ENCODE measurements at regions not wholly inside any gene's neighbourhood (a gene's known extent, or its start where the extent isn't known, plus 50 kb on each side); places are given as distances from the start of the nearest gene placed in this dataset.

GRCh38 chr7:33816106-33816505 lies 89.2 kb upstream of the BMPER start:
- ChIA-PET CTCF (no interaction called here), POLR2A (no interaction called here)
- H3K4me2 ChIP-seq (replicated peaks; ENCODE audit: low read depth, low read length, poor library complexity, severe bottlenecking): no peak overlapping the region
- H3K27me3 ChIP-seq (replicated peaks in 1 of 4; ENCODE audit: control extremely low read depth in 1 of 4, control insufficient read depth in 3 of 4, insufficient read depth in 4 of 4, low read length in 3 of 4): no peaks in the 10 kb centered on the region
- no peaks in the 10 kb centered on the region for H3K79me2 ChIP-seq (ENCODE audit: control insufficient read depth, insufficient read depth, low read length)
- Mint-ChIP-seq H3K27me3 (peaks cover 9% of the 10 kb centered on the region), H3K4me1 (no peaks in the 10 kb centered on the region), H3K9me3 (ENCODE audit: insufficient read depth) (peaks cover 2% of the 10 kb centered on the region), H3K4me3 (no peak overlapping the region), H3K27ac (no peak overlapping the region)
- H3K4me1 ChIP-seq (ENCODE audit: control insufficient read depth in 2 of 2, insufficient read depth in 2 of 2, low read length in 2 of 2): no peaks in the 10 kb centered on the region
- H3K36me3 ChIP-seq (replicated peaks in 1 of 2; ENCODE audit: control extremely low read depth in 1 of 2, control insufficient read depth in 1 of 2, extremely low read depth in 1 of 2, insufficient read depth in 2 of 2, low read length in 1 of 2): no peaks in the 10 kb centered on the region
- no peaks in the 10 kb centered on the region for H4K20me1 ChIP-seq (ENCODE audit: control insufficient read depth, insufficient read depth, low read length, poor library complexity, severe bottlenecking)
- TF ChIP-seq, protein P1, sequence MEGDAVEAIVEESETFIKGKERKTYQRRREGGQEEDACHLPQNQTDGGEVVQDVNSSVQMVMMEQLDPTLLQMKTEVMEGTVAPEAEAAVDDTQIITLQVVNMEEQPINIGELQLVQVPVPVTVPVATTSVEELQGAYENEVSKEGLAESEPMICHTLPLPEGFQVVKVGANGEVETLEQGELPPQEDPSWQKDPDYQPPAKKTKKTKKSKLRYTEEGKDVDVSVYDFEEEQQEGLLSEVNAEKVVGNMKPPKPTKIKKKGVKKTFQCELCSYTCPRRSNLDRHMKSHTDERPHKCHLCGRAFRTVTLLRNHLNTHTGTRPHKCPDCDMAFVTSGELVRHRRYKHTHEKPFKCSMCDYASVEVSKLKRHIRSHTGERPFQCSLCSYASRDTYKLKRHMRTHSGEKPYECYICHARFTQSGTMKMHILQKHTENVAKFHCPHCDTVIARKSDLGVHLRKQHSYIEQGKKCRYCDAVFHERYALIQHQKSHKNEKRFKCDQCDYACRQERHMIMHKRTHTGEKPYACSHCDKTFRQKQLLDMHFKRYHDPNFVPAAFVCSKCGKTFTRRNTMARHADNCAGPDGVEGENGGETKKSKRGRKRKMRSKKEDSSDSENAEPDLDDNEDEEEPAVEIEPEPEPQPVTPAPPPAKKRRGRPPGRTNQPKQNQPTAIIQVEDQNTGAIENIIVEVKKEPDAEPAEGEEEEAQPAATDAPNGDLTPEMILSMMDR (IDR thresholded peaks at IDR 0.05): no peak
- no peak for TF ChIP-seq EZH2 (IDR thresholded peaks at IDR 0.05; ENCODE audit: borderline replicate concordance, insufficient read depth, low read depth, low read length, poor library complexity, severe bottlenecking)
- DNase-seq (no peak), ATAC-seq (ENCODE audit: low read depth) (no peak)
- no peak overlapping the region for H2AFZ ChIP-seq (ENCODE audit: insufficient read depth, low read depth, low read length, poor library complexity, severe bottlenecking)
- H3K4me3 ChIP-seq (ENCODE audit: control extremely low read depth in 1 of 5, extremely low read depth in 1 of 5, insufficient read depth in 1 of 5, low read depth in 2 of 5, low read length in 4 of 5): no peak overlapping the region
- no peak overlapping the region for H3K27ac ChIP-seq (ENCODE audit: low read length in 2 of 2)
- H3K9ac ChIP-seq (ENCODE audit: low read length): no peak overlapping the region
- intact Hi-C loops (cut with micrococcal nuclease): no loop called here
- H3K9me3 ChIP-seq (ENCODE audit: control extremely low read depth in 1 of 3, control insufficient read depth in 2 of 3, insufficient read depth in 1 of 3, low read length in 2 of 3): no peaks in the 10 kb centered on the region

DNA sequence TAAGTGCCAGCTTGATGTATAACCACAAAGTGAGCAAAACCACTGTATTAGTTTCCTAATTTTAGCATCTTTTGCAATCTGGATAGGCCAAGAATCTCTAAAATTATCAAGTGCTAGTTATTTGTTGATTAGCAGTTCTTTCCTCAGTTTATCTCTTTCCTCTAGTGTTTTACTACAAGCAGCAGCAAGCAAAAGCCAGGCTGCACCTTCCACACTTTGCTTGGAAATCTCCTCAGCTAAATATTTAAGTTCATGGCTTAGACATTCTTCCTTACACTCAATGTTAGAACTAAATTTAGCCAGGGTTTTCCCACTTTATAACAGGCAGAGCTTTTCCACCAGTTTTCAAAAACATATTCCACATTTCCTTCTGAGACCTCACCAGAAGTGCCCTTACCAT lies 85.7 kb upstream of the BMPER start:
- H3K4me2 ChIP-seq (replicated peaks; ENCODE audit: low read depth, low read length, poor library complexity, severe bottlenecking): no peak overlapping the region
- H3K9me3 ChIP-seq (ENCODE audit: control extremely low read depth in 1 of 3, control insufficient read depth in 2 of 3, insufficient read depth in 1 of 3, low read length in 2 of 3): peaks cover 0 to 3% (median 0%) of the 10 kb centered on the region in 3 donors
- H3K27ac ChIP-seq (ENCODE audit: low read length in 2 of 2): no peak overlapping the region
- intact Hi-C loops (cut with micrococcal nuclease): no loop called here
- H3K9ac ChIP-seq (ENCODE audit: low read length): no peak overlapping the region
- peaks cover 9% of the 10 kb centered on the region for H3K27me3 Mint-ChIP-seq
- H3K9me3 Mint-ChIP-seq (ENCODE audit: insufficient read depth): peaks cover 2% of the 10 kb centered on the region
- ChIA-PET CTCF (no interaction called here), POLR2A (no interaction called here)
- DNase-seq (no peak), ATAC-seq (ENCODE audit: low read depth) (no peak)
- H3K27ac Mint-ChIP-seq: no peak overlapping the region
- no peaks in the 10 kb centered on the region for H3K79me2 ChIP-seq (ENCODE audit: control insufficient read depth, insufficient read depth, low read length)
- H3K36me3 ChIP-seq (replicated peaks in 1 of 2; ENCODE audit: control extremely low read depth in 1 of 2, control insufficient read depth in 1 of 2, extremely low read depth in 1 of 2, insufficient read depth in 2 of 2, low read length in 1 of 2): no peaks in the 10 kb centered on the region
- TF ChIP-seq EZH2 (IDR thresholded peaks at IDR 0.05; ENCODE audit: borderline replicate concordance, insufficient read depth, low read depth, low read length, poor library complexity, severe bottlenecking): no peak
- TF ChIP-seq, protein P1 (IDR thresholded peaks at IDR 0.05): no peak
- no peak overlapping the region for H3K4me3 Mint-ChIP-seq
- no peak overlapping the region for H3K4me3 ChIP-seq (ENCODE audit: control extremely low read depth in 1 of 5, extremely low read depth in 1 of 5, insufficient read depth in 1 of 5, low read depth in 2 of 5, low read length in 4 of 5)
- no peaks in the 10 kb centered on the region for H4K20me1 ChIP-seq (ENCODE audit: control insufficient read depth, insufficient read depth, low read length, poor library complexity, severe bottlenecking)
- H3K4me1 ChIP-seq (ENCODE audit: control insufficient read depth in 2 of 2, insufficient read depth in 2 of 2, low read length in 2 of 2): no peaks in the 10 kb centered on the region
- H3K4me1 Mint-ChIP-seq: no peaks in the 10 kb centered on the region
- no peaks in the 10 kb centered on the region for H3K27me3 ChIP-seq (replicated peaks in 1 of 4; ENCODE audit: control extremely low read depth in 1 of 4, control insufficient read depth in 3 of 4, insufficient read depth in 4 of 4, low read length in 3 of 4)
- no peak overlapping the region for H2AFZ ChIP-seq (ENCODE audit: insufficient read depth, low read depth, low read length, poor library complexity, severe bottlenecking)
